Tongue (tissue), 1 donor: ENCODE measurements at regions not wholly inside any gene's neighbourhood (a gene's known extent, or its start where the extent isn't known, plus 50 kb on each side); places are given as distances from the start of the nearest gene placed in this dataset.
"Not testable (repeated sequence)": the region's sequence is repeated elsewhere in the genome, so short reads cannot be mapped to it uniquely, and the experiment has no call there.

Experiments used
- DNase-seq: peaks from one replicate; pipeline ENCODE4 v3.0.0-alpha.2; 2015

- no peak for DNase-seq
Measured at GRCh38 chr1:65590279-65590678, 169.8 kb downstream of the LEPR start.

- DNase-seq, result no peak
Measured at GRCh38 chr1:65593516-65593915, 173.0 kb downstream of the LEPR start.

DNA sequence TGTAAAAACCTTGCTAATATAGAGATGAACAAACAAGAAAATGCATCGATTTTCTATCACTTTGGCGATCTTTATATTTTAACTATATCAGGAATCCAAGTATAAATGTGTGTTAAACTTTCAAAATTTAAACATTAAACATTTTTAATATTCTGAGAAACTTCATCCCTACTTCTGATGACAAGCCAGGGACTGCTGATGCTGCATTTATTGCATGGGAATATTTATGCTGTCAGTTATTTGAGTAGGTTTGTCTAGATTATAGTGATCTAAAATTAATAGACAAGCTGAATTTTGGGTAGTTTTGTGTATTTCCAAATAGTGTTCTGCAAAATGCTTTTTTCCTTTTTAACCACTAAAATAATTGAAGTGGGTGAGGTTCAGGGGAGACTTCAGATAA, 175.3 kb downstream of the LEPR start:
- no peak for DNase-seq

GRCh38 chr1:65596768-65597167, 176.3 kb downstream of the LEPR start:
- DNase-seq, result no peak

DNA sequence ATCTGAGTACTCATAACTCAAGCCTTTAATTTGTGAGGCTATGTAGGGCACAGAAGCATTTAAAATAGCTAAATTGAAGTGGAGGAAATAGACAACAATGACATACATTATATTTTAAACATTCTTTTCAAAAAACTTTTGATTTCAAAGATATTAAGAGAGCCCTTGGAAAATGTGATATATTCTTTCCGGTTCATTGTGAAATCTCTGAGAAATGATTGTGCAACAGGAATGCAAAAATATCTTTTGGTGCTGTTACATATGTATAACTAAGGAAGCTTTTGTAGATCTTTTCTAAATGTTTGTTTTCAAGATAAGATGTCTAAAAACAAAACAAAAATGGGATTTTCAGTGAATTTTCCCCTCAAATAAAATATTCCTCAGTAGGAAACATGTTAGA, 185.2 kb downstream of the LEPR start:
- DNase-seq, result no peak

DNA sequence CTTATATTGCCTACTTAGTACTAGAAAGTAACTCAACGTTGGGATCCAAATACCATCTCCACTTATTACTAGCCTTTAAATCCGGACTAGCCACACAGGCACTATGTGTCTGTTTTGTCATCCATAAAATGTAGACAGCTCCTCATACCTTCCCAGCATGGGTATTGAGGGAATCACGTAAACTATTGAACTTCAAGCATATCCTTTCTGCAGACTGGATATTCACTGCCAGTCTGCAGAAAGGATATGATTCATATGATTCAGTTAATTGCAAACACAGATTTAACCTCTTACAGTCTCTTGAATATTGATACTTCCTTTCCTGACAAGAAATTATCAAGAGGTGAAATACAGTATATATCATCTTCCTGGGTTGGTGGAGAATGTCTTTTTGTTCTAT, 186.0 kb downstream of the LEPR start:
- no peak for DNase-seq

- no peak for DNase-seq
Measured at GRCh38 chr1:65613884-65614283, 178.8 kb upstream of the PDE4B start.

GRCh38 chr1:65615859-65616258, 176.8 kb upstream of the PDE4B start:
- no peak for DNase-seq

DNA sequence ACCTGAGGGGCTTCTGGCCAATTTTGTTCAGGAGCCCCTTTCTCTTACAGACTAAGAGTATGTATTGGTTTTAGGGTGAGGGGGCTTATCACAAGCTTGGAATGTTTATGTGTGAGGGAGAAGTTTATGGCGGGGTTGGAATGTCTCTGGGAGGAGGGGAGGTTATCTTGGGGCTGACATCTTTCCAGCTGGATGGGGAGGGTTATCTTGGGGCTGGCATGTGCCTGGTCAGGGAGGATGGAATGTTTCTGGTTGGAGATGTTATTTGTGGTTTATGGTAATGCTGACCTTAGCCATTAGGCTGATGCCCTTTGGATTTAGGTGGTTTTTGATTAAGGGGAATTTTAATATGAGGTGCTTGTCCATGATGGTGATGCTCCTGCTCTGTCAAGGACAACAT, 171.0 kb upstream of the PDE4B start:
- DNase-seq, result not testable (repeated sequence)

GRCh38 chr1:65623895-65624294, 168.8 kb upstream of the PDE4B start:
- no peak for DNase-seq

DNA sequence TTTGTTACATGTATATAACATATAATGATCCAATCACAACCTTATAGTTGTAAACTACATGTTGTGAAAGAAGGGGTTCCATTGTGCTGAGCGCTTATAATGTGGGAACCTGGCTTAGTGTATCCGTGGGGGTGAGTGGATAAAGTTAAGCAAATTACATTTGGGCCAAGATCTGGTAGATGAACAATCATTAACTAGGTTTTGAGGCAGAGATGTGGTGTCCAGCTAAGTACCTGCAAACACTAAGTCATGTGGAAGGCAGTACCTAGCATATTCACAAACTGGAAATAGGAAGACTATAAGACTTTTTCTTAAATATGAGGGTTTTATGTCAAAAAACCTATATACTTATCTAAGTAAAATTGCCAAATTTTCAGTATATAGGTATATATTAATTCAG, 167.2 kb upstream of the PDE4B start:
- no peak for DNase-seq

DNA sequence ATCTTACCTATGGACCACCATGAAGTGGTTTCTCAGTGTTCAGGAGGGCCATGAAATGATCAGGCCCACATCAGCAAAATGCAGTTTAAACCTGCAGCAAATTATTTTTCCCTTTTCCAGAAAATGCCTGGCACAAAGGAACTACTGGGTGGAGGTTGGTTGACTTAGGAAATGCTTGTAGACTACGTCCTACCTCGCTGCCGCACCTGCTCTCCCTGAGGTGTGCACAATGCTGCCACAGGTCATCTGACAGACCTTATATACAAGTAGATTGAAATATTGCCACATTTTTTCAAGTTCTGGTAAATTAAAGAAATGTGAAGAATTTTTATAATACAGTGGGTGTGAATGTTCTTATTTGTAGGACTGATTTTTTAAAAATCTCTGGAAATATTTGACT, 166.7 kb upstream of the PDE4B start:
- no peak for DNase-seq

DNA sequence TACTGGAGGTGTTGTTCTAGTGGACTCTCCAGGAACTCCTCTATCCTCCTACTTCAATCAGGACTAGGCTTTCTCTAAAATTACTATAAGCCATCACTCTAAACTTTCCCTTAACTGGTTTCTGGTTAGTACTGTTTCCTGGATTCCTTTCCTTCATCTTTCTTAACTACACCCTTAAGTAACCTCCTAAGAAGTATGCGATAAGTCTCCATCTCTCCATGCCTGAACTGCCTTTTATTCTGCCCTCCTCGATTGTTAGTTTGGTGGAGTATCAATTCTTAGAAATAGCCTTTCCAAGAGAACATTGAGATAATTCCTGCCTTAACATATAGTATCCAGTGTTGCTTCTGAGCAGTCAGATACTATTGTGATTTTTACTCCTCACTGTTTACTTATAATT, 162.9 kb upstream of the PDE4B start:
- DNase-seq, result no peak

GRCh38 chr1:65630855-65631254, 161.8 kb upstream of the PDE4B start:
- DNase-seq, result no peak

DNA sequence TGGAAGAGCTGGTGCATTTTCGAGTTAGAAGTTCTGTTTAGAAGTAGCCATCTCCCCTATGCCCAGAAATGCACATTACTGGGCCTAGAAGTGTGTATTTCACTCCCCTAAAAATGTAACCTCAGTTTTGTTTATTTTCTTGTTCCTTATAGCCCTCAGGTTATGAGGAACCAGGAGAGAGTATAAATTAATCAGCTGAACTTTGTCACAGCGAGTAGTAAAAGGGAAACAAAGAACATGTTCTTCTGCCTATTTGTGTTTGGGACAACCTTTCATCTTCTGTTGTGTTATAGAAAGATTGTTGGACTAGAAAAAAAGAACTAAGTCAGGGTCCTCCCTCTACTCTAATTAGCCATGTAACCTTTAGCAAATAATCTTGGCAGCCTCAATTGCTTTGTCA, 160.5 kb upstream of the PDE4B start:
- no peak for DNase-seq

- DNase-seq, result no peak
Measured at GRCh38 chr1:65640046-65640445, 152.6 kb upstream of the PDE4B start.

DNA sequence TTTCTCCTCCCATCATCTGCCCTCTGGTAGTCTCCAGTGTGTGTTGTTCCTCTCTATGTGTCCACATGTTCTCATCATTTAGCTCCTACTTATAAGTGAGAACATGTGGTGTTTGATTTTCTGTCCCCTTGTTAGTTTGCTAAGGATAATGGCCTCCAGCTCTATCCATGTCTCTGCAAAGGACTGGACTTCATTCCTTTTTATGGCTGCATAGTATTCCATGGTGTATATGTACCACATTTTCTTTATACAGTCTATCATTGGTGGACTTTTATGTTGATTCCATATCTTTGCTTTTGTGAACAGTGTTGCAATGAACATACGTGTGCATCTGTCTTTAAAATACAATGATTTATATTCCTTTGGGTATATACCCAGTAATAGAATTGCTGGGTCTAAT, 143.5 kb upstream of the PDE4B start:
- not testable (repeated sequence) for DNase-seq

DNA sequence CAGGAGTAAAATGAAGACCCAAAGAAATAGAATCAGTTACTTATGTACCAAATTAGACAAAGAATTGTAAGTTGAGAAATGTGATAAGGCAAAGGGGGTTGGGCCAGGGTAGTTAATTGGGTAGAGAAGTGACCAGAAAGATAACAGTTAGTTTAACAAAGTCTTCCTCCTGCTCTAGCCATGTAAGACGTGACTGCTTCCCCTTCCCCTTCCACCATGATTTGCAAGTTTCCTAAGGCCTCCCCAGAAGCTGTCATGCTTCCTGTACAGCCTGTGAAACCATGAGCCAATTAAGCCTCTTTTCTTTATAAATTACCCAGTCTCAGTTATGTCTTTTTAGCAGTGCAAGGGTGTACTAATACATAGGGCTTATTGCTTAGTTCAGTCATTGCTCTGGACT, 142.0 kb upstream of the PDE4B start:
- DNase-seq, result no peak

- DNase-seq, result not testable (repeated sequence)
Measured at GRCh38 chr1:65654526-65654925, 138.2 kb upstream of the PDE4B start.

- not testable (repeated sequence) for DNase-seq
Measured at GRCh38 chr1:65657609-65658008, 135.1 kb upstream of the PDE4B start.

DNA sequence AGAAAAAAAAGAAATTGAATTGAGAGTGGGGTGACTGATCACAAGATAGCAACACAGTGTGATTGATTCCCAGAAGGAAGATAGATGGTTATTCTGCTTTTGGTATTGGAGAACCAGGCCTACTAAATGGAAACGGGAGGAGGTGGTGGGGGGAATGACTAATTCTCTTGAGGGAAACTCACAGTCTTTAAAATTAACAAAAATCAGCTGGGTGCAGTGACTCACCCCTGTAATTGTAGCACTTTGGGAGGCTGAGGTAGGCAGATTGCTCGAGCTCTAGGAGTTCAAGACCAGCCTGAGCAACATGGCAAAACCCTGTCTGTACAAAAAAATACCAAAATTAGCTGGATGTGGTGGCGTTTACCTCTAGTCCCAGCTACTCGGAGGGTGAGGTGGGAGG, 134.6 kb upstream of the PDE4B start:
- DNase-seq, result no peak

DNA sequence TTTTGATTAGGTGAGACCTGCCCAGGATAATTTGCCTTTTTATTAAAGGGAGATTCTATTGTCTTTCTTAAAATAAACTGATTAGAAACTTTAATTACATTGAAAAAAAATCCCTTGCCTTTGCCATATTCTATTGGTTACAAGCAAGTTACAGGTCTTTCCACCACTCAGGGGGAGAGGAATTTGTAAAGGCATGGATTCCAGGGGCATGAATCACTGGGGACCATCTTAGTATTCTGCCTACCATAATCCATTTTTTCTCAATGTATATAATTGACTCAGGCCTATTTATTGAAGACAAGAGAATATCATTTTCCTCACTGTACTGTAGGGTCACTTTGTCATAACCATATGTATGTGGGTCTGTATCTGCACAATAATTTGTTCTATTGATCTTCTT, 124.3 kb upstream of the PDE4B start:
- no peak for DNase-seq

DNA sequence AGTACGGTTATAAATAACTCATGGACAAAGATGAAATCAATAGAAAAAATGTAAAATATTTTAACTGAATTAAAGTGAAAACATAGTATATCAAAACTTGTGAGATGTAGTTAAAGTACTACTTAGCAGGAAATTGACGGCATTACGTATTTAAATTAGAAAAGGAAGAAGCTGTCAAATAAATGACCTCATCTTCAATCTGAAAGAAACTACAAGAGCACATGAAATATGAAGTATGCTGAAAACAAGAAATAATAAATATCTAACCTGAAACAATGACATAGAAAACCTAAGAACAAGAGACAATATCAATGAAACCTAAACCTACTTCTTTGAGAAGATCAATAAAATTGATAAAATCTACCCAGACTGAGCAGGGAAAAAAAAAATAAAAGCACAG, 122.2 kb upstream of the PDE4B start:
- DNase-seq, result no peak

DNA sequence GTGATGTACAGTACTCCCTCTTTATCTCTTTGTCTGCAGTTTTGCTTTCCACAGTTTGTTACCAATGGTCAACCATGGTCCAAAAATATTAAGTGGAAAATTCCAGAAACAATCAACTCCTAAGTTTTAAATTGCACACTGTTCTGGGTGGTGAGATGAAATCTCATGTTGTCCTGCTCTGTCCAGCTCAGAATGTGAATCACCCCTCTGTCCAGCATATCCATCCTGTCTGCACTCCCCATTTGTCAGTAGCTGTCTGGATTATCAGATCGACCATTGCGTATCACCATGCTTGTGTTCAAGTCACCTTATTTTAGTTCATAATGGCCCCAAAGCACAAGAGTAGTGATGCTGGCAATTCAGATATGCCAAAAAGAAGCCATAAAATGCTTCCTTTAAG, 118.2 kb upstream of the PDE4B start:
- no peak for DNase-seq

GRCh38 chr1:65679773-65680172, 112.9 kb upstream of the PDE4B start:
- no peak for DNase-seq

- no peak for DNase-seq
Measured at GRCh38 chr1:65681096-65681495, 111.6 kb upstream of the PDE4B start.
